Heart right ventricle (tissue), 16 donors: ENCODE measurements at regions not wholly inside any gene's neighbourhood (a gene's known extent, or its start where the extent isn't known, plus 50 kb on each side); places are given as distances from the start of the nearest gene placed in this dataset.

Source experiments
- ATAC-seq, 8 donors: fragments of 200-7000 bp; cut with Tn5 transposase; one replicate each; pipeline ENCODE4 v1.9.1; 2020; ENCODE audit warnings: mild to moderate bottlenecking in 8 of 8, moderate library complexity in 8 of 8, moderate number of reproducible peaks in 1 of 8
- DNase-seq, 2 donors: peaks; one replicate each; pipeline ENCODE4 v3.0.0-alpha.2; 2020
- H3K27ac ChIP-seq, 10 donors: fragments of 200-600 bp; sonication (generic) in 2 of 10; one replicate each; pipeline versions ENCODE4 v1.5.0 to v1.8.0; 2020 to 2022; ENCODE audit warnings: mild to moderate bottlenecking in 3 of 10
- H3K27me3 ChIP-seq, 7 donors: fragments of 200-600 bp; one replicate each; pipeline ENCODE4 v1.8.0; 2021 to 2022; ENCODE audit warnings: mild to moderate bottlenecking in 2 of 7
- H3K36me3 ChIP-seq, 9 donors: fragments of 200-600 bp; sonication (generic) in 1 of 9; one replicate each; pipeline versions ENCODE4 v1.5.0 to v1.8.0; 2020 to 2022; ENCODE audit warnings: mild to moderate bottlenecking in 2 of 9
- H3K4me1 ChIP-seq, 9 donors: fragments of 200-600 bp; sonication (generic) in 1 of 9; one replicate each; pipeline versions ENCODE4 v1.5.0 to v1.8.0; 2020 to 2022; ENCODE audit warnings: mild to moderate bottlenecking in 4 of 9
- H3K4me3 ChIP-seq, 10 donors: fragments of 200-600 bp; sonication (generic) in 2 of 10; one replicate each; pipeline versions ENCODE4 v1.5.0 to v1.8.0; 2020 to 2022; ENCODE audit warnings: mild to moderate bottlenecking in 7 of 10, moderate library complexity in 2 of 10
- H3K9me3 ChIP-seq, 11 donors: fragments of 200-600 bp in 10 of 11; sonication (generic) in 2 of 11; one replicate each; pipeline versions ENCODE4 v1.5.0 to v1.8.0; 2013 to 2022; ENCODE audit warnings: mild to moderate bottlenecking in 2 of 11, control low read depth in 1 of 11, moderate library complexity in 1 of 11
- WGBS, 2 donors: extraction: QIAGEN DNeasy Blood & Tissue Kit; methylation state at CpG; one replicate each; pipeline ENCODE4 v1.1.7; 2013; ENCODE audit warnings: inconsistent platforms in 1 of 2; 5-methylcytosine and 5-hydroxymethylcytosine counted together
- intact Hi-C, 10 donors: fragments of 100-400 bp; cut with DNase I; formaldehyde crosslinking; loops; one replicate each; pipeline versions ENCODE4 v1.11.1 to v1.14.2; 2022
- TF ChIP-seq, protein P1 (sequence below), 9 donors: fragments of 200-600 bp; sonication (generic) in 2 of 9; IDR thresholded peaks; one replicate each; pipeline versions ENCODE4 v1.5.0 to v1.8.0; 2021 to 2022; ENCODE audit warnings: antibody characterized with exemption in 9 of 9, mild to moderate bottlenecking in 5 of 9, moderate library complexity in 1 of 9
- donor health status: Arrhythmogenic right ventricular cardiomyopathy.
- donor health status: ischemic (EF 13 %, LVEDD 7.1; RV severe dilation, severe dysfunction).
- donor health status: healthy with polysubstance abuse.
- donor health status: DM: no; HTN: yes; CAD: no.
- donor health status: DM: no; HTN: no; CAD: no.
- donor health status: ischemic (EF 25% LVEDD 6.9; RV normal size, moderate dysfunction).
- donor health status: ischemic (EF 25% LVEDD 5.7; RV mildly dilated, moderate dysfunction).
- donor health status: healthy.
- donor health status: DM: yes; HTN: yes; CAD: no.
- donor health status: Ischemic cardiomyopathy.
- donor health status: ischemic (EF 35%, LVEDD 5.7; RV mildly dilated, moderate dysfunction).
- donor health status: nonischemic (EF 11% LVEDD 7.7; RV severe dilation, severe dysfunction).
- donor health status: DM: yes; HTN: yes; CAD: no.
- donor health status: PGD.
- donor health status: ischemic (EF 29% LVEDD 5.4; RV normal size, mild dysfunction).
- donor health status: nonischemic (EF 23%, LVEDD 6.1; RV moderate dilation, normal function).

DNA sequence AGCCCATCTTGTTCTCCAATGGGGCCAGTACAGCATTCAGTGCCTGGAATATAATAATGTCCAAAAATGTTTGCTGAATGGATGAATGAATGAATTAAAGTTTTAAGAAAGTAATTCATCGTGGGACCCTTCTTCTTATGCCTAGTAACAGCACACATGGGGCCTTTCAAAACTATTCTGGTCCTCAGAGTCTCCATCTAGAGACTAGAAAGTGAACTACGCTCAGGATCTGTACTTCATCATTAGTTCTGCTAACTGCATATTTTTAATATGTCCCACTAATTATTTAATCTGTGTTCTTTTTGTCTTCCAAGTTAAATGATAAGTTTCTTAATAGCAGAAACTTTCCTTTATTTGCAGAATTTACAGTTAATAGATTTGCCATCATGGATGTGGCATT is 172.5 kb downstream of the SMAD2 start:
- Histone ChIP-seq H3K4me1 (no peaks in the 10 kb centered on the region), H3K4me3 (no peak overlapping the region), H3K27ac (no peak overlapping the region), H3K9me3 (peaks cover 0 to 26% (median 0%) of the 10 kb centered on the region in 11 donors), H3K36me3 (no peaks in the 10 kb centered on the region), H3K27me3 (peaks cover 0 to 32% (median 17%) of the 10 kb centered on the region in 7 donors)
- intact Hi-C loops: loop anchor here in 4 of 10 donors (10.0 kb wide), 1 partner anchor 653 kb away; no protein-coding TSS in a partner anchor
- DNase-seq (no peak), ATAC-seq (no peak)
- TF ChIP-seq, protein P1, sequence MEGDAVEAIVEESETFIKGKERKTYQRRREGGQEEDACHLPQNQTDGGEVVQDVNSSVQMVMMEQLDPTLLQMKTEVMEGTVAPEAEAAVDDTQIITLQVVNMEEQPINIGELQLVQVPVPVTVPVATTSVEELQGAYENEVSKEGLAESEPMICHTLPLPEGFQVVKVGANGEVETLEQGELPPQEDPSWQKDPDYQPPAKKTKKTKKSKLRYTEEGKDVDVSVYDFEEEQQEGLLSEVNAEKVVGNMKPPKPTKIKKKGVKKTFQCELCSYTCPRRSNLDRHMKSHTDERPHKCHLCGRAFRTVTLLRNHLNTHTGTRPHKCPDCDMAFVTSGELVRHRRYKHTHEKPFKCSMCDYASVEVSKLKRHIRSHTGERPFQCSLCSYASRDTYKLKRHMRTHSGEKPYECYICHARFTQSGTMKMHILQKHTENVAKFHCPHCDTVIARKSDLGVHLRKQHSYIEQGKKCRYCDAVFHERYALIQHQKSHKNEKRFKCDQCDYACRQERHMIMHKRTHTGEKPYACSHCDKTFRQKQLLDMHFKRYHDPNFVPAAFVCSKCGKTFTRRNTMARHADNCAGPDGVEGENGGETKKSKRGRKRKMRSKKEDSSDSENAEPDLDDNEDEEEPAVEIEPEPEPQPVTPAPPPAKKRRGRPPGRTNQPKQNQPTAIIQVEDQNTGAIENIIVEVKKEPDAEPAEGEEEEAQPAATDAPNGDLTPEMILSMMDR (IDR thresholded peaks at IDR 0.05): peak in 4 of 9 donors; percentile 13 to 48 (median 22)
- 65 to 76% methylated on average over 2 of the region's 2 CpGs for WGBS, 2 donors

DNA sequence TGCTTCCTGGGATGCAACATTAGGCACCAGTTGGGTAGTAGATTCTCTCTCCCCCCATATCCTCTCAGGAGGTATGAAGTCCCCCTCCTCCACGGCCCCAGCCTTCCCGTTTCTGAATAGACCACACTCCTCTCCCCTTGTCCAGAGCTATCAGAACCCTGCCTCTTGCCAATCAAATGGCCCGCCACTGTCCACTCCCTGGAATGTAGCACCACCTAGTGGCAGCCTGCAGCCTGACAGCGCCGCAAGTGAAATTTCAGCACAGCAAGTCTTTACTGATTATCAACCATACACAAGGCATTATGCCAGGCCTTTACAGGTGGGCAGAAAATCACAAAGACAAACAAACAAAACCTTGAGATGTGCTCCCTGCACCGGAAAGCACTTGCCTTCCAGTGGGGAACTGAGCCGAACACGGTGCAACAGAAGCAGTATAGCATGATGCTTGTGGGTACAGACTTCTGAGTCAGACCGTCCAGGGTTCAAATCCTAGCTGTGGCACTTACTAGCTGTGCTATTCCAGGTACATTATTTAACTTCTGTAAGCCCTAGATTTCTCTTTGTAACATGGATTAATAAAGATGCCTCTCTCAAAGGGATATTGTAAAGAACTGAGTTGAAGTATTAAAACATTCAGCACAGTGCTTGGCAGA is 174.0 kb downstream of the SMAD2 start:
- H3K27ac ChIP-seq: no peak overlapping the region
- H3K27me3 ChIP-seq: peaks cover 0 to 35% (median 17%) of the 10 kb centered on the region in 7 donors
- H3K9me3 ChIP-seq: peaks cover 0 to 26% (median 0%) of the 10 kb centered on the region in 11 donors
- H3K4me1 ChIP-seq: no peaks in the 10 kb centered on the region
- TF ChIP-seq, protein P1 (IDR thresholded peaks at IDR 0.05): peak; percentile 70 to 88 (median 84)
- ATAC-seq (peak in 7 of 8 donors; percentile 25 to 60 (median 47)), DNase-seq (peak; percentile 27 to 49)
- 21 to 24% methylated on average over 9 of the region's 9 CpGs for WGBS, 2 donors
- intact Hi-C loops: loop anchor here in 4 of 10 donors (10.0 kb wide), 1 partner anchor 652 kb away; no protein-coding TSS in a partner anchor
- no peaks in the 10 kb centered on the region for H3K36me3 ChIP-seq
- H3K4me3 ChIP-seq: no peak overlapping the region

DNA sequence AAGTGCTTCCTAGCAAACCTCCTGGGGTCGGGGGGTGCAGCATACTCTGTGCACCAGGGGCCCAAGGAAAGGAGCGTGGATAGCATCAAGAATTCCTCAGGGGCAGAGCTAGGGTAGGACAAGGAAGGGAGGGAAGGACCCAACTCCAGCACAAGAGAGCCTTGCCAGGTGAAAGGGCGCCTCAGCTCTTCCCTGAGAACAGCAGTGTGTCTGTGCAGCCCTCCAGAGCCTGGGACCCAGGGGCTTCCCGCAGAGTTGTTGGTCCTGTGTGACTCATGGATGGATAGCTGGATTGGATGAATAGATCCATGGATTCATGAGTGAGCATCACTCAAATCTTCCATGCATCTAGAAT is 175.4 kb downstream of the SMAD2 start:
- Histone ChIP-seq H3K4me3 (no peak overlapping the region), H3K36me3 (no peaks in the 10 kb centered on the region), H3K9me3 (peaks cover 0 to 14% (median 0%) of the 10 kb centered on the region in 11 donors), H3K4me1 (no peaks in the 10 kb centered on the region), H3K27ac (no peak overlapping the region), H3K27me3 (peaks cover 0 to 34% (median 12%) of the 10 kb centered on the region in 7 donors)
- 80 to 81% methylated on average over 4 of the region's 4 CpGs for WGBS, 2 donors
- TF ChIP-seq, protein P1 (IDR thresholded peaks at IDR 0.05): no peak
- intact Hi-C loops: loop anchor here in 4 of 10 donors (10.0 kb wide), 1 partner anchor 650 kb away; no protein-coding TSS in a partner anchor
- no peak for DNase-seq
- no peak for ATAC-seq

- H3K27ac ChIP-seq: no peak overlapping the region
- intact Hi-C loops: loop anchor here in 4 of 10 donors (5.0 to 10.0 kb wide), 2 partner anchors 650 to 702 kb away; no protein-coding TSS in a partner anchor
- peaks cover 0 to 31% (median 8%) of the 10 kb centered on the region in 7 donors for H3K27me3 ChIP-seq
- no peaks in the 10 kb centered on the region for H3K4me1 ChIP-seq
- 36 to 52% methylated on average over 29 of the region's 29 CpGs for WGBS, 2 donors
- DNase-seq (peak in 1 of 2 donors; percentile 39), ATAC-seq (peak in 2 of 8 donors; percentile 26 to 40)
- no peak overlapping the region for H3K4me3 ChIP-seq
- TF ChIP-seq, protein P1 (IDR thresholded peaks at IDR 0.05): peak; percentile 29 to 77 (median 64)
- H3K36me3 ChIP-seq: no peaks in the 10 kb centered on the region
- H3K9me3 ChIP-seq: peaks cover 0 to 13% (median 0%) of the 10 kb centered on the region in 11 donors
These were observed 176.0 kb downstream of the SMAD2 start for GRCh38 chr18:47754311-47755101.
